H9 (cell line): ENCODE measurements at regions not wholly inside any gene's neighbourhood (a gene's known extent, or its start where the extent isn't known, plus 50 kb on each side); places are given as distances from the start of the nearest gene placed in this dataset.

Source experiments
- DNase-seq: peaks from one replicate; pipeline ENCODE4 v3.0.0-alpha.2; 2017
- H2AFZ ChIP-seq: one replicate; pipeline ENCODE4 v1.6.1; 2013; ENCODE audit warnings: mild to moderate bottlenecking, low read length, control low read depth, moderate library complexity
- H2AK5ac ChIP-seq: 2 replicates; pipeline ENCODE4 v1.6.1; 2013; ENCODE audit warnings: low read length, control low read depth, mixed read lengths; ENCODE audit not compliant: insufficient read length
- H2BK120ac ChIP-seq: one replicate; pipeline ENCODE4 v1.6.1; 2013; ENCODE audit warnings: low read depth, mild to moderate bottlenecking, low read length, control low read depth, inconsistent platforms; ENCODE audit not compliant: poor library complexity, severe bottlenecking
- H2BK12ac ChIP-seq: 2 replicates; pipeline ENCODE4 v1.6.1; 2013; ENCODE audit warnings: low read length, control low read depth, mixed read lengths, low read depth; ENCODE audit not compliant: insufficient read length
- H2BK15ac ChIP-seq: 2 replicates; pipeline ENCODE4 v1.6.1; 2013; ENCODE audit warnings: low read depth, low read length, control low read depth
- H2BK20ac ChIP-seq: one replicate; pipeline ENCODE4 v1.6.1; 2013; ENCODE audit warnings: low read depth, mild to moderate bottlenecking, low read length, control low read depth, inconsistent platforms; ENCODE audit not compliant: poor library complexity, severe bottlenecking
- H2BK5ac ChIP-seq: 2 replicates; pipeline ENCODE4 v1.6.1; 2013; ENCODE audit warnings: low read length, control low read depth, mixed read lengths; ENCODE audit not compliant: insufficient read length
- H3K14ac ChIP-seq: 2 replicates; pipeline ENCODE4 v1.6.1; 2013; ENCODE audit warnings: low read length, control low read depth; ENCODE audit not compliant: insufficient read depth
- H3K18ac ChIP-seq: 2 replicates; pipeline ENCODE4 v1.6.1; 2013; ENCODE audit warnings: low read depth, mild to moderate bottlenecking, mixed read lengths, low read length, control low read depth; ENCODE audit not compliant: insufficient read length
- H3K23ac ChIP-seq: 2 replicates; pipeline ENCODE4 v1.6.1; 2013; ENCODE audit warnings: low read length, control low read depth, mixed read lengths, low read depth; ENCODE audit not compliant: insufficient read length
- H3K23me2 ChIP-seq: 2 replicates; pipeline ENCODE4 v1.6.1; 2013; ENCODE audit warnings: low read depth, mild to moderate bottlenecking, mixed read lengths, low read length, control low read depth; ENCODE audit not compliant: insufficient read length, poor library complexity, severe bottlenecking
- H3K27ac ChIP-seq: 2 replicates; pipeline ENCODE4 v1.5.1; 2013; ENCODE audit warnings: low read length, control low read depth, mixed read lengths, low read depth; ENCODE audit not compliant: insufficient read length
- H3K27me3 ChIP-seq: 2 replicates; pipeline ENCODE4 v1.6.1; 2013; ENCODE audit warnings: low read length, control low read depth, inconsistent platforms; ENCODE audit not compliant: insufficient read depth
- H3K4ac ChIP-seq: 2 replicates; pipeline ENCODE4 v1.6.1; 2013; ENCODE audit warnings: low read depth, mild to moderate bottlenecking, control low read depth, inconsistent platforms, low read length, moderate library complexity
- H3K4me1 ChIP-seq: 2 replicates; pipeline ENCODE4 v1.6.1; 2013; ENCODE audit warnings: low read length, control low read depth, inconsistent platforms; ENCODE audit not compliant: insufficient read depth
- H3K4me2 ChIP-seq: 2 replicates; pipeline ENCODE4 v1.6.1; 2013; ENCODE audit warnings: low read length, control low read depth, mixed read lengths; ENCODE audit not compliant: insufficient read length, insufficient read depth
- H3K56ac ChIP-seq: 2 replicates; pipeline ENCODE4 v1.6.1; 2013; ENCODE audit warnings: low read depth, mild to moderate bottlenecking, mixed read lengths, low read length, control low read depth; ENCODE audit not compliant: insufficient read length
- H3K79me1 ChIP-seq: 2 replicates; pipeline ENCODE4 v1.6.1; 2013; ENCODE audit warnings: low read depth, mild to moderate bottlenecking, moderate library complexity, low read length, control low read depth, inconsistent platforms; ENCODE audit not compliant: insufficient read depth, poor library complexity, severe bottlenecking
- H3K79me2 ChIP-seq: 2 replicates; pipeline ENCODE4 v1.6.1; 2013; ENCODE audit warnings: low read length, control low read depth, inconsistent platforms; ENCODE audit not compliant: insufficient read depth
- H3K9ac ChIP-seq: 2 replicates; pipeline ENCODE4 v1.6.1; 2013; ENCODE audit warnings: low read length, control low read depth, mixed read lengths; ENCODE audit not compliant: insufficient read length; ENCODE audit errors: extremely low read depth
- H3K9me3 ChIP-seq: one replicate; pipeline ENCODE4 v1.6.1; 2013; ENCODE audit warnings: low read depth, low read length, inconsistent platforms; ENCODE audit not compliant: control insufficient read depth
- H3T11ph ChIP-seq: one replicate; pipeline ENCODE4 v1.6.1; 2013; ENCODE audit warnings: mild to moderate bottlenecking, low read length, control low read depth, inconsistent platforms
- H4K20me1 ChIP-seq: one replicate; pipeline ENCODE4 v1.6.1; 2013; ENCODE audit not compliant: control insufficient read depth, insufficient read length, insufficient read depth
- H4K5ac ChIP-seq: 2 replicates; pipeline ENCODE4 v1.6.1; 2013; ENCODE audit warnings: low read depth, mild to moderate bottlenecking, mixed read lengths, low read length, control low read depth; ENCODE audit not compliant: insufficient read length
- H4K8ac ChIP-seq: replicated peaks from 2 replicates; pipeline ENCODE4 v1.6.1; 2013; ENCODE audit warnings: low read length, control low read depth, mixed read lengths, low read depth; ENCODE audit not compliant: insufficient read length
- H4K91ac ChIP-seq: 2 replicates; pipeline ENCODE4 v1.6.1; 2013; ENCODE audit warnings: low read depth, mild to moderate bottlenecking, moderate library complexity, mixed read lengths, low read length, control low read depth; ENCODE audit not compliant: insufficient read length
- H3K27ac Mint-ChIP-seq, 3 experiments: 2 replicates in 2 of 3; 3 replicates in 1 of 3; pipeline ENCODE4 v1.8.0; 2020 to 2021; ENCODE audit warnings: mixed read lengths in 3 of 3, mild to moderate bottlenecking in 1 of 3, moderate library complexity in 1 of 3
- H3K27me3 Mint-ChIP-seq: 2 replicates; pipeline ENCODE4 v1.8.0; 2021; ENCODE audit warnings: low read depth, mild to moderate bottlenecking, moderate library complexity, mixed read lengths
- H3K36me3 Mint-ChIP-seq, 3 experiments: 2 replicates in 2 of 3; 3 replicates in 1 of 3; pipeline ENCODE4 v1.8.0; 2020 to 2021; ENCODE audit warnings: low read depth in 3 of 3, mixed read lengths in 3 of 3; ENCODE audit not compliant: insufficient read depth in 1 of 3
- H3K4me1 Mint-ChIP-seq, 2 experiments: 2 replicates each; pipeline ENCODE4 v1.8.0; 2020; ENCODE audit warnings: mixed read lengths in 2 of 2
- H3K4me3 Mint-ChIP-seq, 2 experiments: 2 replicates in 1 of 2; 3 replicates in 1 of 2; pipeline ENCODE4 v1.8.0; 2020 to 2021; ENCODE audit warnings: mild to moderate bottlenecking in 2 of 2, mixed read lengths in 2 of 2, moderate library complexity in 1 of 2
- H3K9me3 Mint-ChIP-seq, 2 experiments: 2 replicates in 1 of 2; 3 replicates in 1 of 2; pipeline ENCODE4 v1.8.0; 2020; ENCODE audit warnings: mild to moderate bottlenecking in 2 of 2, mixed read lengths in 2 of 2, moderate library complexity in 1 of 2
- WGBS: extraction: QIAGEN DNeasy Blood & Tissue Kit; methylation state at CpG from one replicate; pipeline ENCODE4 v1.1.7; 2013; ENCODE audit warnings: missing lambda C conversion rate, low lambda C conversion rate, mixed read lengths; ENCODE audit not compliant: insufficient read length; ENCODE audit errors: extremely low coverage; 5-methylcytosine and 5-hydroxymethylcytosine counted together
- TF ChIP-seq, protein P1 (sequence below): fragments of 200-600 bp; sonication (generic); conservative IDR thresholded peaks from 3 replicates; pipeline ENCODE4 v1.8.0; 2021; ENCODE audit warnings: antibody characterized with exemption, mild to moderate bottlenecking

DNA sequence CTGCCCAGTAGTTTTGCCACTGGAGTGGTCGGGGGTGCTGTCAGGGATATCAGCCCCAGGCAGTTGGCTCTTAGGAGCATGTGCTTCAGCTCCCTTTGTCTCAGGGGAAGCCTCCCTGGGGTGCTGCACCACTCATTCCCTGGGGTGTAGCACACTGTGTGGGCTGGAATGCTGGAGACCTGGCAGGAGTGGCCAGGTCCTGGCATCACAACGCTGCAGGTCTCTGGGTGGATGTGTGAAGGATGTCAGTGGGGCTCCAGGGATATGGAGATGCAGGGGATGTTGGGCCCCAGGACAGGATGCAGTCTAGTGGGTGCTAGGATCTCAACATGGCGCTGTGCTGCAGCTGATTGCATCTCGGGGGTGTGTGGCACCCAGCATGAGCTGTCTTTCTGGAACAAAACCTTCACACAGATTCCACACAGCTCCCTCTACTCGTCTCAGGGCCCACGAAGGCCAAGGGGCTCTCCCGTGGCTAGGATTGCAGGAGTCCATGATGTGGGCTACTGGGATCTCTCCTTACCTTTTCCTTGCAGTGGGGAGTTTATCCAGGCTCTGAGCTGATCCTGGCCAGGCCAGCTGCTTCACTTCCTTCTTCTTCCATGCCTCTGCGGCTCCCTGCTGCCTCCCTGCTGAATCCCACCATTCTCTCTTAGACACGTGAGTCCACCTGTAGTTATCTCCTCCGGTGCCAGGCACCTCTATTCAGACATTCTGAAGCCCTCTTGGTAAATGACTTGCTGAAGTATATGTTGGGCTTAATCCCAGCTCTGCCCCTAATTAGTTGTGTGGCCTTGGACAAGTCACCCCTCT, 295.1 kb downstream of the RPS24 start:
- no peak overlapping the region for H4K5ac ChIP-seq
- no peaks in the 10 kb centered on the region for H3K27me3 ChIP-seq
- Mint-ChIP-seq H3K36me3 (peaks cover 9 to 16% (median 11%) of the 10 kb centered on the region in 3 experiments), H3K27ac (no peak overlapping the region), H3K4me3 (no peak overlapping the region), H3K4me1 (peaks cover 13% of the 10 kb centered on the region in 2 experiments), H3K9me3 (peaks cover 22 to 29% of the 10 kb centered on the region in 2 experiments), H3K27me3 (peaks cover 2% of the 10 kb centered on the region)
- H2BK12ac ChIP-seq, result no peak overlapping the region
- no peaks in the 10 kb centered on the region for H3K4me1 ChIP-seq
- no peak overlapping the region for H2BK15ac ChIP-seq
- H3K79me2 ChIP-seq, result no peaks in the 10 kb centered on the region
- TF ChIP-seq, protein P1, sequence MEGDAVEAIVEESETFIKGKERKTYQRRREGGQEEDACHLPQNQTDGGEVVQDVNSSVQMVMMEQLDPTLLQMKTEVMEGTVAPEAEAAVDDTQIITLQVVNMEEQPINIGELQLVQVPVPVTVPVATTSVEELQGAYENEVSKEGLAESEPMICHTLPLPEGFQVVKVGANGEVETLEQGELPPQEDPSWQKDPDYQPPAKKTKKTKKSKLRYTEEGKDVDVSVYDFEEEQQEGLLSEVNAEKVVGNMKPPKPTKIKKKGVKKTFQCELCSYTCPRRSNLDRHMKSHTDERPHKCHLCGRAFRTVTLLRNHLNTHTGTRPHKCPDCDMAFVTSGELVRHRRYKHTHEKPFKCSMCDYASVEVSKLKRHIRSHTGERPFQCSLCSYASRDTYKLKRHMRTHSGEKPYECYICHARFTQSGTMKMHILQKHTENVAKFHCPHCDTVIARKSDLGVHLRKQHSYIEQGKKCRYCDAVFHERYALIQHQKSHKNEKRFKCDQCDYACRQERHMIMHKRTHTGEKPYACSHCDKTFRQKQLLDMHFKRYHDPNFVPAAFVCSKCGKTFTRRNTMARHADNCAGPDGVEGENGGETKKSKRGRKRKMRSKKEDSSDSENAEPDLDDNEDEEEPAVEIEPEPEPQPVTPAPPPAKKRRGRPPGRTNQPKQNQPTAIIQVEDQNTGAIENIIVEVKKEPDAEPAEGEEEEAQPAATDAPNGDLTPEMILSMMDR, result no peak
- no peak overlapping the region for H3T11ph ChIP-seq
- no peak overlapping the region for H2BK5ac ChIP-seq
- no peak overlapping the region for H2BK20ac ChIP-seq
- no peak overlapping the region for H3K18ac ChIP-seq
- H4K8ac ChIP-seq, result no peak overlapping the region
- no peak overlapping the region for H2AK5ac ChIP-seq
- no peak overlapping the region for H3K4ac ChIP-seq
- H2AFZ ChIP-seq, result no peak overlapping the region
- DNase-seq, result peak; percentile 18
- H3K4me2 ChIP-seq, result no peak overlapping the region
- H3K23me2 ChIP-seq, result no peaks in the 10 kb centered on the region
- H3K79me1 ChIP-seq, result no peaks in the 10 kb centered on the region
- H4K20me1 ChIP-seq, result no peaks in the 10 kb centered on the region
- H2BK120ac ChIP-seq, result no peak overlapping the region
- H4K91ac ChIP-seq, result no peak overlapping the region
- no peak overlapping the region for H3K56ac ChIP-seq
- H3K9me3 ChIP-seq, result no peaks in the 10 kb centered on the region
- H3K14ac ChIP-seq, result no peak overlapping the region; the same call in 1 of the 2 replicates
- WGBS, result no CpG with 5 or more reads among the region's 10 CpGs
- no peak overlapping the region for H3K27ac ChIP-seq
- H3K23ac ChIP-seq, result no peak overlapping the region
- no peak overlapping the region for H3K9ac ChIP-seq
